SK-N-SH treated with all-trans-retinoic acid at 6 μM for 48 hours (cell line): ENCODE measurements at regions not wholly inside any gene's neighbourhood (a gene's known extent, or its start where the extent isn't known, plus 50 kb on each side); places are given as distances from the start of the nearest gene placed in this dataset.

Source experiments
- ATAC-seq: fragments of 200-7000 bp; cut with Tn5 transposase; 3 replicates; pipeline ENCODE4 v1.9.1; 2020; ENCODE audit warnings: mild to moderate bottlenecking, moderate library complexity
- ARNTL ChIP-seq: fragments of 450-650 bp; formaldehyde crosslinking; IDR thresholded peaks from 2 replicates; pipeline ENCODE4 v1.5.0; 2020; ENCODE audit warnings: low read depth, mild to moderate bottlenecking, moderate library complexity, borderline replicate concordance
- BACH2 ChIP-seq: fragments of 250-450 bp; sonication (Bioruptor Pico); IDR thresholded peaks from 2 replicates; pipeline ENCODE4 v1.9.0; 2021; ENCODE audit warnings: mild to moderate bottlenecking, borderline replicate concordance
- CREB5 ChIP-seq: fragments of 250-450 bp; sonication (Bioruptor Pico); IDR thresholded peaks from 2 replicates; pipeline ENCODE4 v1.5.1; 2020; ENCODE audit warnings: low read depth, mild to moderate bottlenecking, moderate library complexity
- CSRNP3 ChIP-seq: fragments of 250-450 bp; sonication (Bioruptor Pico); IDR thresholded peaks from 2 replicates; pipeline ENCODE4 v1.5.1; 2021; ENCODE audit warnings: mild to moderate bottlenecking, moderate library complexity
- ESRRG ChIP-seq: fragments of 250-450 bp; sonication (Bioruptor Pico); IDR thresholded peaks from 2 replicates; pipeline ENCODE4 v1.6.1; 2021; ENCODE audit warnings: mild to moderate bottlenecking
- GLIS3 ChIP-seq: fragments of 250-450 bp; sonication (Bioruptor Pico); IDR thresholded peaks from 2 replicates; pipeline ENCODE4 v1.5.0; 2020; ENCODE audit warnings: mild to moderate bottlenecking, moderate library complexity
- ISL1 ChIP-seq: fragments of 250-450 bp; sonication (Bioruptor Pico); IDR thresholded peaks from 2 replicates; pipeline ENCODE4 v2.1.2; 2022; ENCODE audit warnings: mild to moderate bottlenecking, moderate library complexity
- OSR1 ChIP-seq: fragments of 250-450 bp; sonication (Bioruptor Pico); IDR thresholded peaks from 2 replicates; pipeline ENCODE4 v1.8.0; 2022; ENCODE audit warnings: moderate library complexity, mild to moderate bottlenecking, inconsistent platforms
- PATZ1 ChIP-seq: fragments of 250-450 bp; sonication (Bioruptor Pico); IDR thresholded peaks from 2 replicates; pipeline ENCODE4 v1.8.0; 2020; ENCODE audit warnings: mild to moderate bottlenecking, moderate library complexity, borderline replicate concordance
- POU6F1 ChIP-seq: fragments of 250-450 bp; sonication (Bioruptor Pico); IDR thresholded peaks from 2 replicates; pipeline ENCODE4 v1.8.0; 2021; ENCODE audit warnings: low read depth, mild to moderate bottlenecking, moderate library complexity, borderline replicate concordance
- PPARA ChIP-seq: fragments of 250-450 bp; sonication (Bioruptor Pico); IDR thresholded peaks from 2 replicates; pipeline ENCODE4 v1.5.0; 2020; ENCODE audit warnings: mild to moderate bottlenecking, borderline replicate concordance
- RARB ChIP-seq: fragments of 250-450 bp; sonication (Bioruptor Pico); IDR thresholded peaks from 2 replicates; pipeline ENCODE4 v1.8.0; 2021; ENCODE audit warnings: mild to moderate bottlenecking, moderate library complexity
- TCF4 ChIP-seq: fragments of 250-450 bp; sonication (Bioruptor Pico); IDR thresholded peaks from 2 replicates; pipeline ENCODE4 v1.8.0; 2021; ENCODE audit warnings: mild to moderate bottlenecking, moderate library complexity, borderline replicate concordance
- TOX ChIP-seq: fragments of 250-450 bp; sonication (Bioruptor Pico); IDR thresholded peaks from 2 replicates; pipeline ENCODE4 v1.8.0; 2021; ENCODE audit warnings: mild to moderate bottlenecking, moderate library complexity, borderline replicate concordance
- TSHZ2 ChIP-seq: fragments of 250-450 bp; sonication (Bioruptor Pico); IDR thresholded peaks from 2 replicates; pipeline ENCODE4 v1.5.0; 2020; ENCODE audit warnings: mild to moderate bottlenecking, moderate library complexity
- ZC3H10 ChIP-seq: fragments of 250-450 bp; sonication (Bioruptor Pico); IDR thresholded peaks from 2 replicates; pipeline ENCODE4 v1.5.1; 2021; ENCODE audit warnings: mild to moderate bottlenecking, moderate library complexity
- ZFP30 ChIP-seq: fragments of 450-650 bp; formaldehyde crosslinking; IDR thresholded peaks from 2 replicates; pipeline ENCODE4 v1.5.0; 2022; ENCODE audit warnings: mild to moderate bottlenecking, moderate library complexity
- ZNF70 ChIP-seq: fragments of 450-650 bp; formaldehyde crosslinking; IDR thresholded peaks from 2 replicates; pipeline ENCODE4 v1.5.0; 2020; ENCODE audit warnings: mild to moderate bottlenecking, moderate library complexity

- TF ChIP-seq TSHZ2 (CRISPR knock-in tag), result no peak
- TF ChIP-seq ISL1 (CRISPR knock-in tag), result no peak
- TF ChIP-seq ARNTL (CRISPR knock-in tag), result no peak
- TF ChIP-seq PATZ1 (CRISPR knock-in tag), result no peak
- TF ChIP-seq ZC3H10 (CRISPR knock-in tag), result no peak
Observed at GRCh38 chr13:78852709-78853108, 193.8 kb upstream of the OBI1 start (continued).

- no peak for ATAC-seq
- no peak for TF ChIP-seq TCF4 (CRISPR knock-in tag)
- no peak for TF ChIP-seq BACH2 (CRISPR knock-in tag)
- TF ChIP-seq OSR1, result no peak
- TF ChIP-seq RARB (CRISPR knock-in tag), result no peak
- no peak for TF ChIP-seq TOX
- no peak for TF ChIP-seq CSRNP3 (CRISPR knock-in tag)
- no peak for TF ChIP-seq TSHZ2 (CRISPR knock-in tag)
- no peak for TF ChIP-seq ZNF70 (CRISPR knock-in tag)
- no peak for TF ChIP-seq POU6F1
- TF ChIP-seq CREB5 (CRISPR knock-in tag), result no peak
- TF ChIP-seq PPARA (CRISPR knock-in tag), result no peak
- no peak for TF ChIP-seq GLIS3
- no peak for TF ChIP-seq ZFP30
Observed at GRCh38 chr13:78845656-78846365, 186.9 kb upstream of the OBI1 start.

GRCh38 chr13:78844106-78844505 is 185.2 kb upstream of the OBI1 start:
- no peak for ATAC-seq

More at GRCh38 chr13:78844106-78844505, 185.2 kb upstream of the OBI1 start:
- TF ChIP-seq TOX (no peak), GLIS3 (no peak), ZFP30 (no peak), ESRRG (CRISPR knock-in tag) (no peak), POU6F1 (no peak)
- TF ChIP-seq, all 23 proteins: peak for 0
